Vagina (tissue), 2 donors: ENCODE measurements at regions not wholly inside any gene's neighbourhood (a gene's known extent, or its start where the extent isn't known, plus 50 kb on each side); places are given as distances from the start of the nearest gene placed in this dataset.

Experiments used
- DNase-seq, 2 donors: peaks; one replicate each; pipeline ENCODE4 v3.0.0-alpha.2; 2017; ENCODE audit errors: extremely low spot score in 2 of 2
- H3K27ac ChIP-seq: fragments of 200-600 bp; sonication (generic); one replicate; pipeline ENCODE4 v1.5.1; 2019
- H3K27me3 ChIP-seq: fragments of 200-600 bp; sonication (generic); one replicate; pipeline ENCODE4 v1.5.1; 2019
- H3K36me3 ChIP-seq, 2 donors: fragments of 200-600 bp; sonication (generic); one replicate each; pipeline ENCODE4 v1.5.1; 2017 to 2019
- H3K4me1 ChIP-seq: fragments of 200-600 bp; sonication (generic); one replicate; pipeline ENCODE4 v1.5.1; 2019
- H3K4me3 ChIP-seq, 2 donors: fragments of 200-600 bp; sonication (generic); 1 replicate in 1 of 2; 2 replicates in 1 of 2; pipeline ENCODE4 v1.5.1; 2016 to 2019
- H3K9me3 ChIP-seq: fragments of 200-600 bp; sonication (generic); one replicate; pipeline ENCODE4 v1.5.1; 2019
- CTCF ChIP-seq, 3 experiments: fragments of 450-650 bp in 2 of 3; fragments of 200-600 bp in 1 of 3; sonication (generic) in 1 of 3; IDR thresholded peaks; one replicate each; pipeline ENCODE4 v1.5.1; 2017 to 2019; ENCODE audit warnings: antibody characterized with exemption in 3 of 3, mild to moderate bottlenecking in 2 of 3, moderate library complexity in 2 of 3
- POLR2A ChIP-seq, 2 donors: fragments of 450-650 bp; IDR thresholded peaks; one replicate each; pipeline ENCODE4 v1.6.1; 2017; ENCODE audit warnings: antibody characterized with exemption in 2 of 2, mild to moderate bottlenecking in 2 of 2, moderate library complexity in 2 of 2
- POLR2AphosphoS5 ChIP-seq, 2 donors: sonication (generic); formaldehyde crosslinking; IDR thresholded peaks; one replicate each; pipeline ENCODE4 v1.9.0; 2017; ENCODE audit warnings: antibody characterized with exemption in 2 of 2, mild to moderate bottlenecking in 2 of 2, low read depth in 1 of 2; ENCODE audit not compliant: insufficient read depth in 1 of 2
- intact Hi-C: fragments of 100-400 bp; cut with DNase I; formaldehyde crosslinking; loops from one replicate; pipeline ENCODE4 v1.15.1; 2023

GRCh38 chr6:81901551-81901966 lies 149.1 kb upstream of the TENT5A start:
- no peaks in the 10 kb centered on the region for H3K4me1 ChIP-seq
- no peak overlapping the region for H3K27ac ChIP-seq
- TF ChIP-seq POLR2AphosphoS5 (IDR thresholded peaks at IDR 0.05; ENCODE audit: insufficient read depth in 1 of 2, low read depth in 1 of 2) (no peak), CTCF (IDR thresholded peaks at IDR 0.05) (no peak), POLR2A (IDR thresholded peaks at IDR 0.05) (no peak)
- H3K4me3 ChIP-seq: no peak overlapping the region
- DNase-seq: no peak
- intact Hi-C loops: no loop called here
- no peaks in the 10 kb centered on the region for H3K9me3 ChIP-seq
- H3K27me3 ChIP-seq: no peaks in the 10 kb centered on the region
- H3K36me3 ChIP-seq: no peaks in the 10 kb centered on the region

GRCh38 chr6:81900616-81901015 lies 148.1 kb upstream of the TENT5A start:
- Histone ChIP-seq H3K4me1 (no peaks in the 10 kb centered on the region), H3K4me3 (no peak overlapping the region), H3K27me3 (no peaks in the 10 kb centered on the region), H3K36me3 (no peaks in the 10 kb centered on the region), H3K9me3 (no peaks in the 10 kb centered on the region), H3K27ac (no peak overlapping the region)
- intact Hi-C loops: no loop called here
- TF ChIP-seq POLR2AphosphoS5 (IDR thresholded peaks at IDR 0.05; ENCODE audit: insufficient read depth in 1 of 2, low read depth in 1 of 2) (no peak), POLR2A (IDR thresholded peaks at IDR 0.05) (no peak), CTCF (IDR thresholded peaks at IDR 0.05) (no peak)
- DNase-seq: no peak

GRCh38 chr6:81897793-81898192 lies 145.3 kb upstream of the TENT5A start:
- no peak for DNase-seq
- H3K4me1 ChIP-seq: no peaks in the 10 kb centered on the region
- no peak overlapping the region for H3K27ac ChIP-seq
- H3K27me3 ChIP-seq: no peaks in the 10 kb centered on the region
- no peaks in the 10 kb centered on the region for H3K36me3 ChIP-seq
- H3K4me3 ChIP-seq: no peak overlapping the region
- H3K9me3 ChIP-seq: no peaks in the 10 kb centered on the region
- intact Hi-C loops: loop anchor here (10.0 kb wide), 1 partner anchor 133 kb away; no protein-coding TSS in a partner anchor
- no peak for TF ChIP-seq POLR2AphosphoS5 (IDR thresholded peaks at IDR 0.05; ENCODE audit: insufficient read depth in 1 of 2, low read depth in 1 of 2)
- no peak for TF ChIP-seq POLR2A (IDR thresholded peaks at IDR 0.05)
- TF ChIP-seq CTCF (IDR thresholded peaks at IDR 0.05): no peak

GRCh38 chr6:81896525-81897503 lies 144.3 kb upstream of the TENT5A start:
- intact Hi-C loops: loop anchor here (10.0 kb wide), 1 partner anchor 132 kb away; no protein-coding TSS in a partner anchor

More at GRCh38 chr6:81896525-81897503, 144.3 kb upstream of the TENT5A start:
- no peak for DNase-seq
- H3K27ac ChIP-seq: no peak overlapping the region
- no peaks in the 10 kb centered on the region for H3K9me3 ChIP-seq
- TF ChIP-seq CTCF (IDR thresholded peaks at IDR 0.05) (no peak), POLR2A (IDR thresholded peaks at IDR 0.05) (no peak), POLR2AphosphoS5 (IDR thresholded peaks at IDR 0.05; ENCODE audit: insufficient read depth in 1 of 2, low read depth in 1 of 2) (no peak)
- H3K4me3 ChIP-seq: no peak overlapping the region
- H3K36me3 ChIP-seq: no peaks in the 10 kb centered on the region
- no peaks in the 10 kb centered on the region for H3K27me3 ChIP-seq
- no peaks in the 10 kb centered on the region for H3K4me1 ChIP-seq
